ENCODE measurements at regions not wholly inside any gene's neighbourhood (a gene's known extent, or its start where the extent isn't known, plus 50 kb on each side); places are given as distances from the start of the nearest gene placed in this dataset.

- Histone ChIP-seq H3K4me2 (replicated peaks; ENCODE audit: low read depth, low read length, poor library complexity, severe bottlenecking) (peak overlapping the region; percentile 70), H3K9ac (ENCODE audit: low read length) (peak overlapping the region; percentile 24), H3K27me3 (replicated peaks in 1 of 4; ENCODE audit: control extremely low read depth in 1 of 4, control insufficient read depth in 3 of 4, insufficient read depth in 4 of 4, low read length in 3 of 4) (peaks cover 0 to 3% (median 0%) of the 10 kb centered on the region in 4 experiments), H3K79me2 (ENCODE audit: control insufficient read depth, insufficient read depth, low read length) (no peaks in the 10 kb centered on the region), H3K4me1 (ENCODE audit: control insufficient read depth in 2 of 2, insufficient read depth in 2 of 2, low read length in 2 of 2) (peaks cover 23 to 27% of the 10 kb centered on the region in 2 donors), H3K4me3 (ENCODE audit: control extremely low read depth in 1 of 5, extremely low read depth in 1 of 5, insufficient read depth in 1 of 5, low read depth in 2 of 5, low read length in 4 of 5) (peak overlapping the region in 2 of 5 experiments; percentile 13 to 21), H3K9me3 (ENCODE audit: control extremely low read depth in 1 of 3, control insufficient read depth in 2 of 3, insufficient read depth in 1 of 3, low read length in 2 of 3) (no peaks in the 10 kb centered on the region), H2AFZ (ENCODE audit: insufficient read depth, low read depth, low read length, poor library complexity, severe bottlenecking) (peak overlapping the region; percentile 66), H3K27ac (ENCODE audit: low read length in 2 of 2) (peak overlapping the region; percentile 42 to 54), H3K36me3 (replicated peaks in 1 of 2; ENCODE audit: control extremely low read depth in 1 of 2, control insufficient read depth in 1 of 2, extremely low read depth in 1 of 2, insufficient read depth in 2 of 2, low read length in 1 of 2) (no peaks in the 10 kb centered on the region), H4K20me1 (ENCODE audit: control insufficient read depth, insufficient read depth, low read length, poor library complexity, severe bottlenecking) (no peaks in the 10 kb centered on the region)
- TF ChIP-seq EZH2 (IDR thresholded peaks at IDR 0.05; ENCODE audit: borderline replicate concordance, insufficient read depth, low read depth, low read length, poor library complexity, severe bottlenecking): no peak
- TF ChIP-seq, protein P1, sequence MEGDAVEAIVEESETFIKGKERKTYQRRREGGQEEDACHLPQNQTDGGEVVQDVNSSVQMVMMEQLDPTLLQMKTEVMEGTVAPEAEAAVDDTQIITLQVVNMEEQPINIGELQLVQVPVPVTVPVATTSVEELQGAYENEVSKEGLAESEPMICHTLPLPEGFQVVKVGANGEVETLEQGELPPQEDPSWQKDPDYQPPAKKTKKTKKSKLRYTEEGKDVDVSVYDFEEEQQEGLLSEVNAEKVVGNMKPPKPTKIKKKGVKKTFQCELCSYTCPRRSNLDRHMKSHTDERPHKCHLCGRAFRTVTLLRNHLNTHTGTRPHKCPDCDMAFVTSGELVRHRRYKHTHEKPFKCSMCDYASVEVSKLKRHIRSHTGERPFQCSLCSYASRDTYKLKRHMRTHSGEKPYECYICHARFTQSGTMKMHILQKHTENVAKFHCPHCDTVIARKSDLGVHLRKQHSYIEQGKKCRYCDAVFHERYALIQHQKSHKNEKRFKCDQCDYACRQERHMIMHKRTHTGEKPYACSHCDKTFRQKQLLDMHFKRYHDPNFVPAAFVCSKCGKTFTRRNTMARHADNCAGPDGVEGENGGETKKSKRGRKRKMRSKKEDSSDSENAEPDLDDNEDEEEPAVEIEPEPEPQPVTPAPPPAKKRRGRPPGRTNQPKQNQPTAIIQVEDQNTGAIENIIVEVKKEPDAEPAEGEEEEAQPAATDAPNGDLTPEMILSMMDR (IDR thresholded peaks at IDR 0.05): no peak
- Mint-ChIP-seq H3K4me3 (peak overlapping the region; percentile 80), H3K27ac (peak overlapping the region; percentile 91), H3K4me1 (peaks cover 33% of the 10 kb centered on the region), H3K9me3 (ENCODE audit: insufficient read depth) (no peaks in the 10 kb centered on the region), H3K27me3 (peaks cover 4% of the 10 kb centered on the region)
- ATAC-seq (ENCODE audit: low read depth) (peak; percentile 94), DNase-seq (peak; percentile 84)
- ChIA-PET POLR2A (interaction anchor here (0.9 kb wide), 1 partner anchor 13 kb away, joined by 3 read pairs; no protein-coding TSS in a partner anchor), CTCF (interaction anchor here (0.6 to 1.8 kb wide), 5 partner anchors 13 to 153 kb away, joined by 3 to 10 read pairs (median 5); no protein-coding TSS in a partner anchor)
- intact Hi-C loops (cut with micrococcal nuclease): loop anchor here (1.0 to 5.0 kb wide), 2 partner anchors 12 to 36 kb away; no protein-coding TSS in a partner anchor
- 11% methylated on average over 12 of the region's 15 CpGs for WGBS (ENCODE audit: insufficient coverage)
These were observed 183.4 kb upstream of the TOPAZ1 start for GRCh38 chr3:44058022-44058867.

DNA sequence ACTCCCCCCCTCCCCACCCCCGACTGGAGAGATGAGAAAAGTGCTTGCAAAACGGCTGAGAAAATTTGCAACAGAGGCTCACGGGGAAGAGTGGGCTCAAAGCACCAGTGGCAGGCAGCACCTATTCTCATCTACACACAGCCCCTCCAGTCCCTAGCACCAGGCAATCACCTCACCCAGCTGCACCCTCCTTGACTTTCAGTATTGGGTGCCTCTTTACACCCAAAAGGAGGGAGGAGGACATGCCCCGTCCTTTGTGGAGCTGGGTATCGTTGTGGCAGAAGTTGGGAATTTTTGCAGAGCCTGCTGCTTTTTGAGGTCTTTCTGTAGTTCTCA is 182.8 kb upstream of the TOPAZ1 start:
- Histone ChIP-seq H3K4me1 (ENCODE audit: control insufficient read depth in 2 of 2, insufficient read depth in 2 of 2, low read length in 2 of 2) (peaks cover 23 to 27% of the 10 kb centered on the region in 2 donors), H3K27me3 (replicated peaks in 1 of 4; ENCODE audit: control extremely low read depth in 1 of 4, control insufficient read depth in 3 of 4, insufficient read depth in 4 of 4, low read length in 3 of 4) (peaks cover 0 to 3% (median 0%) of the 10 kb centered on the region in 4 experiments), H3K4me3 (ENCODE audit: control extremely low read depth in 1 of 5, extremely low read depth in 1 of 5, insufficient read depth in 1 of 5, low read depth in 2 of 5, low read length in 4 of 5) (no peak overlapping the region), H2AFZ (ENCODE audit: insufficient read depth, low read depth, low read length, poor library complexity, severe bottlenecking) (peak overlapping the region; percentile 66), H3K4me2 (replicated peaks; ENCODE audit: low read depth, low read length, poor library complexity, severe bottlenecking) (peak overlapping the region; percentile 70), H3K36me3 (replicated peaks in 1 of 2; ENCODE audit: control extremely low read depth in 1 of 2, control insufficient read depth in 1 of 2, extremely low read depth in 1 of 2, insufficient read depth in 2 of 2, low read length in 1 of 2) (no peaks in the 10 kb centered on the region), H3K9ac (ENCODE audit: low read length) (no peak overlapping the region), H3K9me3 (ENCODE audit: control extremely low read depth in 1 of 3, control insufficient read depth in 2 of 3, insufficient read depth in 1 of 3, low read length in 2 of 3) (no peaks in the 10 kb centered on the region), H3K79me2 (ENCODE audit: control insufficient read depth, insufficient read depth, low read length) (no peaks in the 10 kb centered on the region), H3K27ac (ENCODE audit: low read length in 2 of 2) (peak overlapping the region in 1 of 2 donors; percentile 54), H4K20me1 (ENCODE audit: control insufficient read depth, insufficient read depth, low read length, poor library complexity, severe bottlenecking) (no peaks in the 10 kb centered on the region)
- intact Hi-C loops (cut with micrococcal nuclease): loop anchor here (1.0 to 5.0 kb wide), 2 partner anchors 13 to 37 kb away; no protein-coding TSS in a partner anchor
- no peak for DNase-seq
- Mint-ChIP-seq H3K4me3 (peak overlapping the region; percentile 80), H3K4me1 (peaks cover 33% of the 10 kb centered on the region), H3K27me3 (peaks cover 7% of the 10 kb centered on the region), H3K9me3 (ENCODE audit: insufficient read depth) (no peaks in the 10 kb centered on the region), H3K27ac (peak overlapping the region; percentile 29)
- no peak for TF ChIP-seq EZH2 (IDR thresholded peaks at IDR 0.05; ENCODE audit: borderline replicate concordance, insufficient read depth, low read depth, low read length, poor library complexity, severe bottlenecking)
- TF ChIP-seq, protein P1 (IDR thresholded peaks at IDR 0.05): no peak
- CTCF ChIA-PET: interaction anchor here (1.3 to 1.8 kb wide), 3 partner anchors 14 to 140 kb away, joined by 5 to 10 read pairs (median 6); no protein-coding TSS in a partner anchor
- WGBS (ENCODE audit: insufficient coverage): 60% methylated on average over 3 of the region's 5 CpGs
- POLR2A ChIA-PET: interaction anchor here (0.9 kb wide), 1 partner anchor 13 kb away, joined by 3 read pairs; no protein-coding TSS in a partner anchor
- ATAC-seq (ENCODE audit: low read depth): no peak
